H4 (cell line): ENCODE measurements at regions not wholly inside any gene's neighbourhood (a gene's known extent, or its start where the extent isn't known, plus 50 kb on each side); places are given as distances from the start of the nearest gene placed in this dataset.

Source experiments
- DNase-seq: peaks from one replicate; pipeline ENCODE4 v3.0.0-alpha.2; 2015; ENCODE audit warnings: low spot score

DNA sequence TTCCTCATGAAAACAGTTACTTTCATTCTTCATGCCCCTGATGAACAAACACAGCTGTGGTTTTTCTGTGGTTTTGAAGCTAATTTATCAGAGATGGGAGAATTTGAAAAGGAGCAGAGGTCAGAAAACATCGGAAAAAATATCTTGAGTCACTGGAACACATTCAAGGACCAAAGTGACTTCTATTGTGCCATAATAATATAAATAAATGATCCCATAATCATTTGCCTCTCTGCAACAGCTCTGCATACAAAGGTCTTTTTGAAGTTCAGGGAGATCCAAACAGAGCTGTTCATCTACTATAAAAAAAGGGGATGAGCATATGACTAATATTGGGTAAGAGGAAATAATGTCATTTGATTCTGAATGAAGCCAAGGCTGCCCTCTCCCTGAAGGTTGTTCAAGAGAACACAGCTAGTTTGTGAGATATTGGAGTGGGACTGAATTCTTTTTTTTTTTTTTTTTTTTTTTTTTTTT, 201.3 kb upstream of the GALNT5 start:
- DNase-seq = peak; percentile 70

DNA sequence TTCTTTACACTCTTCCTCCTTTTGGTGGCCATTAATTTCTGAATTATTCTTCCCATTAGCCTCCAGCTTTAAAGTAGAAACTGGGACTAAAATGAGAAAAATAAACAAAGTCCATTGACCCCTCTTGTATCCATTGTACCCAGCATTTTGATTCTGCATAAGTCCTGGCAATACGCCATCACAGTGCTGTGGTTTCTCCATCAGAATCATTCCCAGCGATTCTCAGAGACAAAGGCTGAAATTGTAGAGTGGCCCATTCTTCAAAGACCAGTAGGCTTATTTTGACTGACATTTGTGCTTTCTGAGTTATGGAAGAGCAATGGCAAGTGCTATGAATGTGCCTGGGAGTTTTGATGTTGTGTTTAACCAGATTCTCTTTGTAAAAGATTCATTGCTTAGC, 199.3 kb upstream of the GALNT5 start:
- DNase-seq = no peak

DNA sequence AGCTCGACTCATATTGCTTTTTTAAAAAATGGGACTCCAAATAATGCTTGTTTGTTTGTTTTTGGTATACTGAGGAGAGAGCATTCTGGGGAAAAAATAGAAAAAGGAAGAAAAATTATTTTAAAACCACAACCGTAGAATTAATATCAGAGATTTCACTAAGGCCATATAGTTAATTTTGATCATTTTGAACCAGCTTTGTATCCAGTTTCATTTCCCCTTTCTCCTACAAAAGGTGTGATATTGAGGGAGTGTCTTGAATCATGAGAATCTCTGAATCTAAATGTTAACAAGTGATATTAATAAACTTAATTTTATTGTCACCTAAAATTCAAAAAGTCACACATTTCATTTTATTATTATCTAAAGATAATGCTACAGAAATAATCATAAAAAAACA, 198.5 kb upstream of the GALNT5 start:
- DNase-seq = no peak

DNA sequence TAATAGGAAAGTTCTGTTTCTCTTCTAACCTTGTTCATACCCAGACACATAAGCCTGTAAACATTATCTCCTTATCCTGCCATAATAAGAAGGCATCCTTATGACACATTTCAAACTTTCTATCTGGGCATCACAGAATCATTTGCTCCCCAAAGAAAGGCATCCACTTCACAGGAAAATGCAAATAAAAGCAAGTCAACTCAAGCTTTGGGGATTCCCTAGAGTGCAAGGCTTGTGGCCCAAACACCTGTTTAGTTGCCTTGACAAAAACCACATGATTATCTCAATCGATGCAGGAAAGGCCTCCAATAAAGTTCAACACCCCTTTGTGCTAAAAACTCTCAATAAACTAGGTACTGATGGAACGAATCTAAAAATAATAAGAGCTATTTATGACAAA, 195.7 kb upstream of the GALNT5 start:
- DNase-seq = no peak

DNA sequence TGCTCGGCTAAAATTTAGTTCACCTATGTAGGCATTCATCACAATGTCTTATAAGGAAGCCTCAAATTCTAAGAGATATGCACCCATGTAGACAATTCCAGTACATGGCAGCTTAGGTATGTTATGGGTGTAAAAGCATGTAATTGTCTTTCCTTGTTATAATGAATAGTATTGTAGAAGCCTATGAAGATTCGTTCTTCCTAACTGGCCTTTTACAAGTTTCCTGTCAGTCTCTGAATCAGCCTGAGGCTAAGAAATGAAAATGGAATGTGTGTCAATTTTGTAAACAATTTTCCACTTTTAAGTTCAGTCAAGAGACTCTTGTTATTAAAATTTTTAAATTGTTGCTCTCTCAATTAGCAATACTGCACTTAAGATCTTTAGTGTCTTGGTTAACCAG, 189.9 kb upstream of the GALNT5 start:
- DNase-seq = no peak

DNA sequence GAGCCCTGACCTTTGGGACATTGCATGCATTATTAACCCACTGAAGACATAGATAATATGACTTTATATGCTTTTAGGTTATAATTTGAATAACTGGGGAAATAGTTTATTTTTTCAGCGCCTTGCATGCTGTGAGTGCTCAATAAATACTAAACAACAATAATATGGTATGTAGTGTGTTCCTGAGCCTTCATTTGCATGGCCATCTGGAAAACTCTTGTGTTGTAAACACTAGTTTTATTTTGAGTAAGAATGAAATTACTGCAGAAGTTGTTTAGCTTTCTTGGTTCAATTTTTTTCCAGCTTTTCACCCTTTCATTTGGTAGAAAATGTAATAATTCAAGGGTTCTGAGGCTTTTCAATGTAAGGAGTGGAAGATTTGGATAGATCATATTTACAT, 189.3 kb upstream of the GALNT5 start:
- DNase-seq = no peak

DNA sequence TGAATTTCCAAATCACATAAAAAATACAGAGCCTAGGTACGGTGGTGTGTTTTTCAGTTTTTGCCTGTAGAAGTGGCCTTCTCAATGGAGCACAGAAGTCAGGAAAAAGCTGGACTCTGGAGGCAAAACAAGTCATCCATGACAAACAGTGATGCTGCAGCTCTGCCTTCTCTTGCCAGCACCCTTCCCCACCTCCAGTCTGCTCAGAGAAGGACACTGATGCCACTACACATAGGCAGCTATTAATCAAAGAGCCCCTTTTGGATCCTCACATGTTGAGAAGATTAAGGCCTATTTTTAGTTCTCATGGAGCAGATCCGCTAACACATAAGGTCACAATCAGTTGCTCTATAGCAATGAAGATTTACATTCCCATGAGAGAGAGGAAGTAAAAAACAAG, 181.6 kb upstream of the GALNT5 start:
- no peak for DNase-seq

DNA sequence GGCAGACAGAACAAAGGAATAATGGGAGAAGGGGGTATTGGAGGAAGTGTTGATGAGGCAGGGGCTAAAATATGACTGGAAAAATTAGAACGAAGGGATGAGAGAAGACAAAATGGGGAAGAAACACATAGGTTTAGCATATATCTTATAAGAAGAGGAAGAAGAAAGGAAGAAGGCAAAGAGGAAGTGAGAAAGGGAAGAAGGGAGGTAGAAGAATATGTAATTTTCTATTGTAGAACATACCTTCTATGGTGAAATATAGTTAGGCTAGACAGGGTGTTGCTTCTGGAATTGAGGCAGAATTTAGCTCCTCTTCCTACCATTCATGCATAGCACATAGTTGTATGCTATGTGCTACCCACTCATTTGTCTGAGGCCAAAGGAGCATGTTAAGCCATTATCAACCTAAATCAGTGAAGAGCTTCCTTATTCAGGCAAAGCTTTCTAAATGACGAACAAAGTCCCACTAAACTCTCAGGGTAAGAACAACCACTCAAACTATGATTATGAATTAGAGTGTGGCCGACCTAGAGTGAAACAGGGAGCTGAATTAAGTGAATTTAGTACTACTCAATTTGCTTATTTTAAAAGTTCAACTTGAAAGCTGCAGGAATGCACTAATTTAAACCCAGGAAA, 180.9 kb upstream of the GALNT5 start:
- no peak for DNase-seq

DNA sequence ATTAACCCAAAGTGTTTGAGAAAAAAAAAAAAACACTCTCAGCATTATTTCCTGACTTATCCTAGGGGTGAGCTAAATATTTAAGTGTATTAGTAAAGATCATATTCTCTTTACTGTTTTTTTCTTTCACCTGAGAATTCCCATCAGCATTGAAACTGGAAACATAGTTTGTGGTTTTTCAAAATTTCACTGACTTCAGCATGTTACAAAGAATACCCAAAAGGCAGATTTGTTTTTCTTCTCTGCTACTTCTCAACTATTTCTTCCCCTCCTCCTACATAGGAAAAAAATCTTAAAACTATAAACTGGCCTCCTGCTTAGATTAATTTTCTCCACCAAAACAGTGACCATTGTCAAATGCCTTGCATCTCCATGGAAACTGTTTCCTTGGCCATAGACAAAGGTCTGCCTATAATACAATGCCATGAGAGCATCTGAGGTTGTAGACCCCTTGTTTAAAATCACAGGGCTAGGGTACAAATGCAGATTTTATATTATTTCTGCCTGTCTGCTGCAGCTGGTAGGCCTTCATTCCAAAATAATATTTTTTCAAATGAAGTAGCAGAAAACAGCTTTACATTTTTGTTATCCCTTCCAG, 179.7 kb upstream of the GALNT5 start:
- DNase-seq = no peak

DNA sequence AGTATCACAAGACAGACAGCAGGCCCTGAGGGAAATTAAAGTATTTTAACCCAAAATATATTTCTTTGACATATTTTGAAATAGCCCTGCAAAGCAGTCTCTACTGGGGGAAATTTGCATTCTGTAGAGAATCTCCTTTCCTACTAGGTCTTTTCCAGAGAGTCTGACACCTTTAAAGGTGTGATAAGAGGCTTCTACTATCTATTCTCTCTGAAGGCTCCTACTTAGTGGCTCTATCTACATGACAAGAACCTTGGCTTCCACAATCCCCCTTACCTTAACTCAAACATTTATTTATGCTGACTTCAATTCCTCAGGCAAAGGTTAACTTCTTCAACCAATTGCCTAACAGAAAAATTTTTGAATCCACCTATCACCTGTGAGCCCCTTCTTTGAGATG, 174.6 kb upstream of the GALNT5 start:
- no peak for DNase-seq

DNA sequence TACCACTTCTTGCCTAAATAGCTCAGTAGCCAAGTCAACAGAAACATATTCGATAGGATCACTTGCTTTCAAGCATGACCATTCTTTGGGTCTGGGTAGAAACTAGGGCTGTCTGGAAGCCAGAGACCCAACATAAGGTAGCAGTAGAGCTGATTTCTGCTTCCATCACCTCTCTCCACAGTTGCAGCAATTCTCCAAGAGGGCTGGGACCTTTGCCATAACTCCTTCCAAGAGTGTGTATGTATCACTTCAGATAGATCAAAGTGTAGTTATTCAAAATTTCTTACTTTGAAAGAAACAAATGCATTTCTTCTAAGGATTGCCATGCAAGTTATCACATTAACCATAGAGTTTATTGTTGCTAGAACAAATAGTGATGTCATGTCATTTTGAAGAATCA, 172.0 kb upstream of the GALNT5 start:
- no peak for DNase-seq

DNA sequence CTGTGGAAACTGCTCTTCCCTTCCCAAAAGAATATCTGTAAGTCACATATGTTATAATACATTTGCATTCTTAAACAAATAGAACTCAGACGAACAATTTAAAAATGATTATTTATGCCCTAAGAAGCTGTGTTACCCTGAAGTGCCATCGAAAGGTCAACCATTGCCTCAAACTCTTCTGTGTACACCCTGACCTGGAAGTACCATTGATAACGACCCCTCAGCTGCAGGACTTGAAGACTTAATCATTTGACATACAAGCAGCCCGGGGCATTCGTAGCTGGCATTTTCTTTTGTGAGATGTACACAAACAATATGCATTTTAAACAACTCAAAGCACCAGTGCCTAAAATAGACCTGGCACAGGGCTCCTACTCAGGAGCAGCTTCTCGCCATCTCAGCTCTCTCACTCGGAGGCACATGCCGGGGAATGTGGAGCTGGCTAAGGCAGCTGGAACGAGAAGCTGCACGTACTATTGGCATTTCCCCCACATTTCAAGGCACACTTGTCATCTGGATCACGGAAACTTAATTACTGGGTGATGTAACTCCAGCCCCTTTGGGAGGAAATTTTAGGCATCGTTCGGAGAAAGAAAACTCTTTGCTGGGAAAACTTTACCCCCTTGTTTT, 170.0 kb upstream of the GALNT5 start:
- no peak for DNase-seq

DNA sequence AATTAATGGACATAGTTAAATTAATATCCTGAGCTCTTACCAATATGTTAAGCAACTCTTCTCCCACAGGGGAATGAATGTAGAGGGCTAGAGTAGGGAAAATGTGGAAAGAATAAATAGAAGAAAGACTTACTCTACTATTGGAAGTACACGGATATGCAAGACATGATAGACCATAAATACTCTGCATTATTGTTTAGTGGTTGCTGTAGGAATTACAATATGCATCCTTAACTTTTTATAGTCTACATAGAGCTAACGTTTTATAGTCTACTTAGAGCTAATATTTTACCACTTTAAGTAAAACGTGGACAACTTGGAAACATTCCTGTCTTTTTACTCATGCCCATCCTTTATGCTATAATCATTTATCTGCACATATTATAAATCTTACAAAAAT, 163.8 kb upstream of the GALNT5 start:
- DNase-seq = no peak

DNA sequence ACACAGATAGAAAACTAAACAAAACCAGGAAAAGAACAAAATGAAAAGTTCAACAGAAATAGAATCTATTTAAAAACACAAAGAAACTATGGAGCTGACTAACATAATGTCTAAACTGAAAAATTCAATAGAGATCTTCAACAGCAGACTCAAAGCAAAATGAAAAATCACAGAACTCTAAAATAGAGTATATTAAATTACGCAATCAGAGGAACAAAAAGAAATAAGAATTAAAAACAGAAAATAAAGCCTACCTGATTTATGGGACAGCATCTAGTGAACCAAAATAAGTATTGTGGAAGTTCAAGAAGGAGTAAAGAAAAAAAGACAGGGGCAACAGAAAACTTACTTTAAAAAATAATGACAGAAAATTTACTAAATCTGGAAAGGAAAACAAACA, 152.1 kb upstream of the GALNT5 start:
- DNase-seq = no peak

DNA sequence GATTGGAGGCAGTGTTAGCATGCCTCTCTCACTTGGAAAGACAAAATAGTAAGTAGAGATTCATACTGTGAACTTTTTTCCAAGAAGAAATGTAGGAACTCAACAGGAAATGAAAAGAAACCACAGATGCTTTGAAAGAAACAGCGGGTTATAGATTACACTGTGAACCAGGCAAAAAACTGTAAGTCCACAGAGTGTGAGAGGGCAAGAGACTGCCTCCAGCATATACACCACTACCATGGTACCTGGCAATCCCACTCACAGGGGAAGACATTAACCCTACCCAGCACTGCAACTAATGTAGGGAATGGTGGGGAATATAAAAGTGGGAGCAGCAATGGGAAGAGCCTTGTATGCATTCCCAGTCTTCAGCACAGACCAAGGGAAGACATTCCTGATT, 150.6 kb upstream of the GALNT5 start:
- no peak for DNase-seq

DNA sequence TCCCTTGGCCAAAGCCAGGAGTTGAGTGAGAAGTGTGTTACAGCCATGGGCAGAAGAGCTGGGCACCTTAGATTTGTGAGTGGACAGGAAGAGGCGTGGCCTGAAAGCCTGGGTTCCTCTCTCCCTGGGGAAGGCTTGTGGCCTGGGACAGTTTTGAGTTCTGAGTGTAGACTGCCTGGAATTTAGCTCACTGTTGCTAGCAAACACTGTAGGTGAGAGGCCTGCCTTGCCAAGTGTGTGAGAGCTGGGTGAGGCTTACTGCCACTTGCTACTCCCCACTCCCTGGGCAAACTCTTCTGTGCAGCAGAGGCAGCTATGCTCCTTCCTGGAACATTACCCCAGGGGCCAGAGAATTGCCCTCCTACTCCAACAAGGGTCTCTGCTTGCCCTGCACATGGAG, 150.0 kb upstream of the GALNT5 start:
- no peak for DNase-seq

DNA sequence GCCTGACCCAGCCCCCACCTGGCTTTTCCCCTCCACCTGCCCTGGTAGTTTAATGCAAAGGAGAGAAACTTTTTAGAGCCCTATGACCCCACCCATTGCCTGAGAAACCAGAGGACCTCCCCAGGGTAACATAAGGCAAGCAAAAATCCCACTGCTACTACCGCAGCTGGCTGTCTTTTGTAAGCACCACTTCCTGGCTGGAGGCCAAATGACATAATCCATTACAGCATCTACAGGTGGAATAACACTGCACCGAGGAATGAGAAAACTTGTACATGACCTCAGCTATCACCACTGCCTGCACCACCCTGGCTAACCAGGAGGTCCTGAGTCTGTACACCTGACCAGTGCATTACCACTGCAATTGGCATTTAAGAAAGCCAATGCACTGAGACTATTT, 149.6 kb upstream of the GALNT5 start:
- peak; percentile 27 for DNase-seq

DNA sequence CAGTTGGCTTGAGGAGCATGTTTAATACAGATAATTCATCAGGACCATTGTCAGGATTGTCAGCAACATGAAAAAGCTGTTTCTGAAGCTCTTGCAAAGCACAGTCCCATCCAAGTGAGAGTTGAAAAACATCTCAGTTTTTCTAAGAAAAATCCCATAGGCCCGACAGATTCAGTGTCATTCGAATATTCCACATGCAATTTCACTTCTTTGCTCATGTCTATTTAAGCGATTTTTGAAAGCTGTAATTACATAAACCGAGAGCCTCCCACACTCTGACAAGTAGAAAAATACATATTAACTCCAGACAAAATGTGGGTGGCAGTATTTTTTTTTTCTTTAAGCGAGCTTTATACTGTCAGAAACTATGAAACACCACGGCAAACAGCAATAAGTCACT, 134.7 kb upstream of the GALNT5 start:
- no peak for DNase-seq

DNA sequence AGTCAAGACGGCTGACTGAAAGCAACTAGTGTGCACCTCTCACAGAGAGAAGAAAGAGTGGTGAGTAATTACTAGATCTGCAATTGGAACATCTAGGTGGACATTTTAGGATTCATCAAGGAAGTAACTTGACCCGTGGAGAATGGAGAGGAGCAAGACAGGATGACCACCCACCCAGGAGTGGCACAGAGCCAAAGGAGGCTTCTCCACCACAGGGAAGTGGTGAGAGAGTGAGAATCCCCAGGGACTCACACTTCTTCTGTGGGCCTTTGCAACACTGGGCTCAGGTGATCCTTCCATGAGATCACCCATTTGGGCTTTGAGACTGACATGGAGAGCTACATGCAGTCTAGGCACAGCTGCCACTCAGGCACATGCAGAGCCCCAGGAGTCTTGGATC, 132.8 kb upstream of the GALNT5 start:
- no peak for DNase-seq

DNA sequence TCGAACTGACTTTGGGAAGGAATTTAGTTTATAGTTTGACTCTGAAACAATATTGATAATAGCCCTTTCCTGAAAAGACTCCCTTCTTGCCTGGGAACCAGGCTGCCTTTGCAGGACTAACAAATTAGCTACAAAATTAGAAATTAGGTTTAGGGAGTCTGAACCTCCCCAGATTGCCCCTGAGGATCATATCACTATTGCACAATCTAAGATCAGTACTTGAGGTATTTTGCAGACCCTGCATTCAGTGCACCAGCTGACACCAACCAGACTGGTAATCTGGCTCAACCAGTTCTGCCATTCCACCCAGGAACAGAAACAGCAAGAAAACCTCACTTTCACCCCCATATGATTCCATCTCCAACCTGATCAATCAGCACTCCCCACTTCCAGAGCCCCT, 131.8 kb upstream of the GALNT5 start:
- DNase-seq = no peak

DNA sequence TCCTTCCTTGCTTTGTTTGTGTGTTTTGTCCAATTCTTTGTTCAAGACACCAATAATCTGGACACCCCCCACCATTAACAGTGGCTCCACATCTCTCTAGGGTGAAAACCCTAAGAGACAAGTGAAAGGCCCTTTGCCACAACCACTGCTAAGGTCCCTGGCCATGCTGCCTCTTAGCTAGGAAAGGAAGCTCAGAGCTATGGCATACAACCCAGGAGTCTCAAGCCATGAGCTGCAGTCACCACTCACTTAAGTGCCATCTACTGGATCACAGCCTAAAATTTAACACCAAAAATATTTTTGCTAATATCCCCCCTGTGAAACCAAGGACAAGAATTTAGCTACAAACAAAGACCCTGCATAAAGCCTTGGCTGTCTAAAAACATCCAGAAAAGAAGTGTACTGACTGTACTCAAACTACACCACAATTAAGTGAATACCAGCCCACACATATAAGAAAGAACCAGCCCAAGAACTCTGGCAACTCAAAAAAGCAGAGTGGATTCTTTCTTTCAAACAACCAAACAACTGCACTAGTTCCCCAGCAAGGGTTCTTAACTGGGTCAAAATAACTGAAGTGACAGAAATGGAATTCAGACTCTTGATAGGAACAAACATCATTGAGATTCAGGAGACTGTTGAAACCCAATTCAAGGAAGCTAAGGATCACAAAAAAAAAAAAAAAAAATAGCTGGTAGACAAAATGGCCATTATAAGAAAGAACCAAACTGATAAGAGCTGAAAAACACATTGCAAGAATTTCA, 130.1 kb upstream of the GALNT5 start:
- DNase-seq = no peak

DNA sequence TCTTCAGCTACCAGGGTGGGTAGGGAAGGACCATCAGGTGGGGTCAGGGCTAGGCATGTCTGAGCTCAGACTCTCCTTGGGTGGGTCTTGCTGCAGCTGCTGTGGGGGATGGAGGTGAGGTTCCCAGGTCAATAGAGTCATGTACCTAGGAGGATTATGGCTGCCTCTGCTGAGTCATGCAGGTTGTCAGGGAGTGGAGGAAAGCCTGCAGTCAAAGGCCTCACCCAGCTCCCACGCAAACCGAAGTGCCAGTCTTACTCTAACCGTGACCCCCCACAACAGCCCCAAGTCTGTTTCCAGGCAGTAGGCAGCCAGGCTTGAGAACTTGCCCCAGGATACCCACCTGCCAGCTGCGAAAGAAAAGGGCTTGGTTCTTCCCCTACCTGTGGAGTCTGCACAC, 113.6 kb upstream of the GALNT5 start:
- no peak for DNase-seq

DNA sequence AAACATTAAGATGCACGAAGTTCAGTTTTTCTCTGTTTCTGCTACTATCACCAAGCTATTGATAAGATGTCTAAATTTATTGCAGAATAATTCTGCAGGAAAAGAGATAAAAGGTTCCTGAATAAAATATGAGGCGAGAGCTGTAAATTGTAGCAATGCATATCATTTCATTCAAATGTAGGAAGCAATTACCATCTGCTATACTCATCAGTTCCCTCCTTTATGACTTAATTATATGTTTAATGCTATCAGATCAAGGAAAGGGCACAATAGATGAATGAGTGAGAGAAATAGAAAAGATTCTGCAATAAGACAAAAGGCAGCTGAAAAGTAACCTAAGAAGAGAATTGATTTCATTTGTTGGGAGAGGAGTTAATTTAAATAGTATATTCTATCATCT, 108.2 kb upstream of the GALNT5 start:
- no peak for DNase-seq
